H1 (cell line): ENCODE measurements at regions not wholly inside any gene's neighbourhood (a gene's known extent, or its start where the extent isn't known, plus 50 kb on each side); places are given as distances from the start of the nearest gene placed in this dataset.

Source experiments
- CTCF ChIA-PET: fragments of 300-600 bp; sonication (Branson Sonifier 250); formaldehyde crosslinking; loops from one replicate; lab custom pipeline; 2021; ENCODE audit not compliant: partially characterized antibody; lab: Charles Lee
- POLR2A ChIA-PET: fragments of 300-600 bp; sonication (Branson Sonifier 250); formaldehyde crosslinking; loops from one replicate; lab custom pipeline; 2021; ENCODE audit warnings: inconsistent platforms; ENCODE audit not compliant: partially characterized antibody; lab: Charles Lee
- DNase-seq, 2 experiments: peaks; one replicate each; pipeline versions ENCODE4 v3.0.0 to v3.0.0-alpha.2; 2010 to 2022; ENCODE audit warnings: low spot score in 2 of 2, low read depth in 1 of 2, mixed read lengths in 1 of 2
- FAIRE-seq: peaks from 2 replicates; lab custom pipeline; 2011; peaks lifted over from hg19 to GRCh38; lab: Jason Lieb, UNC
- H2AFZ ChIP-seq: 2 replicates; pipeline ENCODE4 v1.8.1; 2012; ENCODE audit warnings: low read length, inconsistent platforms
- H2AK5ac ChIP-seq: 2 replicates; pipeline ENCODE4 v1.6.1; 2013; ENCODE audit warnings: low read depth, low read length
- H2BK120ac ChIP-seq: replicated peaks from 2 replicates; pipeline ENCODE3; 2013; ENCODE audit warnings: low read depth, low read length, inconsistent platforms
- H2BK12ac ChIP-seq: 2 replicates; pipeline ENCODE4 v1.6.1; 2013; ENCODE audit warnings: low read depth, low read length
- H2BK15ac ChIP-seq: 2 replicates; pipeline ENCODE4 v1.6.1; 2013; ENCODE audit warnings: low read length
- H2BK20ac ChIP-seq: 2 replicates; pipeline ENCODE4 v1.6.1; 2013; ENCODE audit warnings: low read length
- H2BK5ac ChIP-seq: 2 replicates; pipeline ENCODE4 v1.6.1; 2013; ENCODE audit warnings: low read depth, low read length
- H3K14ac ChIP-seq: 2 replicates; pipeline ENCODE4 v1.6.1; 2013; ENCODE audit warnings: inconsistent platforms; ENCODE audit not compliant: insufficient read length
- H3K18ac ChIP-seq: 2 replicates; pipeline ENCODE4 v1.6.1; 2013; ENCODE audit warnings: low read length; ENCODE audit errors: extremely low read depth
- H3K23ac ChIP-seq: 2 replicates; pipeline ENCODE4 v1.6.1; 2013; ENCODE audit warnings: inconsistent platforms; ENCODE audit not compliant: insufficient read length
- H3K23me2 ChIP-seq: 2 replicates; pipeline ENCODE4 v1.6.1; 2013; ENCODE audit warnings: low read depth, low read length
- H3K27ac ChIP-seq: 2 replicates; pipeline ENCODE4 v1.6.1; 2011; ENCODE audit warnings: low read depth, low read length, inconsistent platforms
- H3K27me3 ChIP-seq, 4 experiments: replicated peaks in 1 of 4; 1 replicate in 1 of 4; 2 replicates in 3 of 4; pipeline versions ENCODE4 v1.6.1 to v1.8.1; 2011 to 2013; ENCODE audit warnings: low read length in 3 of 4, mild to moderate bottlenecking in 3 of 4, inconsistent platforms in 2 of 4, mixed read lengths in 2 of 4, moderate library complexity in 1 of 4; ENCODE audit not compliant: control insufficient read depth in 3 of 4, insufficient read depth in 3 of 4; ENCODE audit errors: extremely low read depth in 1 of 4
- H3K36me3 ChIP-seq, 4 experiments: 2 replicates each; pipeline versions ENCODE4 v1.6.1 to v1.8.1; 2011 to 2013; ENCODE audit warnings: mild to moderate bottlenecking in 4 of 4, low read length in 3 of 4, moderate library complexity in 2 of 4, control low read depth in 1 of 4, inconsistent platforms in 1 of 4; ENCODE audit not compliant: insufficient read depth in 4 of 4, control insufficient read depth in 2 of 4
- H3K4ac ChIP-seq: replicated peaks from 2 replicates; pipeline ENCODE3; 2013; ENCODE audit warnings: low read length, low read depth, mixed read lengths, inconsistent platforms; ENCODE audit not compliant: insufficient read length
- H3K4me1 ChIP-seq, 4 experiments: replicated peaks in 1 of 4; 1 replicate in 1 of 4; 2 replicates in 3 of 4; pipeline versions ENCODE4 v1.6.1 to v1.8.1; 2011 to 2013; ENCODE audit warnings: low read length in 3 of 4, inconsistent platforms in 2 of 4, mixed read lengths in 1 of 4; ENCODE audit not compliant: insufficient read depth in 4 of 4, control insufficient read depth in 3 of 4
- H3K4me2 ChIP-seq, 2 experiments: 2 replicates each; pipeline versions ENCODE4 v1.6.1 to v1.8.1; 2011 to 2013; ENCODE audit warnings: low read depth in 2 of 2, low read length in 2 of 2, control low read depth in 1 of 2, inconsistent platforms in 1 of 2, mild to moderate bottlenecking in 1 of 2; ENCODE audit not compliant: insufficient read depth in 1 of 2
- H3K4me3 ChIP-seq, 4 experiments: fragments of 200-600, 300-600 bp in 1 of 4; sonication (generic), shearing (Covaris generic), sonication (Bioruptor Twin) in 1 of 4; 2 replicates each; pipeline versions ENCODE4 v1.5.1 to v1.8.1; 2011 to 2016; ENCODE audit warnings: low read length in 4 of 4, low read depth in 3 of 4, control low read depth in 2 of 4, inconsistent platforms in 2 of 4, mild to moderate bottlenecking in 2 of 4, mixed read lengths in 1 of 4, moderate library complexity in 1 of 4; ENCODE audit not compliant: insufficient read depth in 2 of 4; ENCODE audit errors: extremely low read depth in 1 of 4
- H3K56ac ChIP-seq: replicated peaks from 2 replicates; pipeline ENCODE3; 2013; ENCODE audit warnings: low read depth, mild to moderate bottlenecking, mixed read lengths, low read length, inconsistent platforms; ENCODE audit not compliant: insufficient read length
- H3K79me1 ChIP-seq: 2 replicates; pipeline ENCODE4 v1.6.1; 2013; ENCODE audit warnings: low read depth, low read length, control low read depth
- H3K79me2 ChIP-seq, 2 experiments: 2 replicates each; pipeline versions ENCODE4 v1.6.1 to v1.8.1; 2012 to 2013; ENCODE audit warnings: low read length in 2 of 2, mild to moderate bottlenecking in 2 of 2, inconsistent platforms in 1 of 2; ENCODE audit not compliant: insufficient read depth in 2 of 2, control insufficient read depth in 1 of 2
- H3K9ac ChIP-seq, 4 experiments: replicated peaks in 1 of 4; 1 replicate in 1 of 4; 2 replicates in 3 of 4; pipeline versions ENCODE4 v1.6.1 to v1.8.1; 2011 to 2013; ENCODE audit warnings: low read depth in 3 of 4, low read length in 3 of 4, control low read depth in 2 of 4, mild to moderate bottlenecking in 2 of 4, moderate library complexity in 2 of 4, inconsistent platforms in 1 of 4; ENCODE audit errors: extremely low read depth in 1 of 4
- H3K9me3 ChIP-seq, 2 experiments: 2 replicates each; pipeline versions ENCODE4 v1.6.1 to v1.8.1; 2012 to 2013; ENCODE audit warnings: mild to moderate bottlenecking in 2 of 2, moderate library complexity in 2 of 2, control low read depth in 1 of 2, inconsistent platforms in 1 of 2, low read depth in 1 of 2, low read length in 1 of 2, mixed read lengths in 1 of 2; ENCODE audit not compliant: insufficient read depth in 2 of 2
- H4K20me1 ChIP-seq, 2 experiments: replicated peaks in 1 of 2; 2 replicates each; pipeline versions ENCODE3 to v1.8.1; 2011 to 2013; ENCODE audit warnings: inconsistent platforms in 2 of 2, low read length in 2 of 2, mild to moderate bottlenecking in 1 of 2; ENCODE audit not compliant: insufficient read depth in 2 of 2, control insufficient read depth in 1 of 2
- H4K5ac ChIP-seq: 2 replicates; pipeline ENCODE4 v1.6.1; 2013; ENCODE audit warnings: low read length, low read depth, mixed read lengths, inconsistent platforms; ENCODE audit not compliant: insufficient read length
- H4K8ac ChIP-seq: 2 replicates; pipeline ENCODE4 v1.8.0; 2013; ENCODE audit warnings: mild to moderate bottlenecking, moderate library complexity, low read length, inconsistent platforms; ENCODE audit not compliant: insufficient read depth; ENCODE audit errors: extremely low read depth
- H4K91ac ChIP-seq: replicated peaks from 2 replicates; pipeline ENCODE3; 2013; ENCODE audit warnings: low read length, mixed read lengths, inconsistent platforms; ENCODE audit not compliant: insufficient read length
- CREB1 ChIP-seq: IDR thresholded peaks from 2 replicates; pipeline ENCODE4 v1.6.1; 2012; ENCODE audit warnings: inconsistent platforms
- RXRA ChIP-seq: IDR thresholded peaks from 2 replicates; pipeline ENCODE4 v1.6.1; 2011; ENCODE audit warnings: low read depth, mild to moderate bottlenecking, low read length, moderate library complexity; ENCODE audit not compliant: insufficient read depth
- SAP30 ChIP-seq: fragments of 300-600 bp; sonication (generic); IDR thresholded peaks from 2 replicates; pipeline ENCODE4 v1.7.1; 2012; ENCODE audit warnings: low read length, moderate library complexity, mild to moderate bottlenecking, inconsistent platforms; ENCODE audit not compliant: insufficient read depth, insufficient replicate concordance
- WGBS, 2 experiments: shearing (Covaris generic) in 1 of 2; methylation state at CpG; one replicate each; pipeline versions ENCODE4 v1.1.6 to v1.1.7; 2013 to 2015; ENCODE audit warnings: low lambda C conversion rate in 2 of 2, mixed read lengths in 2 of 2, inconsistent platforms in 1 of 2, low coverage in 1 of 2, missing lambda C conversion rate in 1 of 2; ENCODE audit not compliant: insufficient replicate concordance in 2 of 2, insufficient coverage in 1 of 2, insufficient read length in 1 of 2; ENCODE audit errors: extremely low coverage in 1 of 2, missing lambda C conversion rate in 1 of 2; 5-methylcytosine and 5-hydroxymethylcytosine counted together

DNA sequence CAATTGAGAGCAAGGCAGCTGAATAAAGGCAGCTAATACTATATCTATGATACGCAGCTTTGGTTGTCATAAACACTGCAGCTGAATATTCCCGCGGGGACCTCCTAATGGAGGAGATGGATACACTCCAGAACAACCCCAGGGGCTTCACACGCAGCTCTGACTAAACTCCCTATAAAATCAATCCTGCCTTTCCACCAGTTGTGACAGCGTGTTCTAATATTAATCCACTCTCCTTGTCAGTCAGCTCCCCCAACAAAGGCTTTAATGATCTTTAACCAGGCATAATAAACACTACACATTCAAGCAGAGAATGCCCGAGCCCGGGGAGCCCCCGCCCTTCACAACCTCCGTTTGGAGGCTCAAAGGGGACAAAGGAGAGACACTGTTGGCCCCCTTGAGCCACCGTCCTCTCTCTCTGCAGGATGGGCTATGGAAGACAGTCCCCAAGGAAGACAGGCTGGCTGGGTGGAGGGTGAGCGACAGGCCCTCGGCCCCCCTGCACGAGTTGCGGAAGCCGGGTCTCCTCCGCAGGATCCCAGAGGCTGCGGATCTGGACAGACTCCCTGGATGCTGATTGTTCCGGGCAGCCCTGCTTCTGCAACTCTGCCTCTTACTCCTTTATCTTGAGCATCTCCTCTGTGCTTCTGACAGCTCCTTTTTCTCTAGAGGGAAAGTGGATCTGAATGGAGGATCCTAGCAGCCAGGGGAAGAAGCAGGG, 565.2 kb downstream of the BUD13 start:
- H3K23ac ChIP-seq = no peak overlapping the region
- no peaks in the 10 kb centered on the region for H3K79me2 ChIP-seq
- no peaks in the 10 kb centered on the region for H3K36me3 ChIP-seq
- FAIRE-seq = no peak
- no peak overlapping the region for H3K4ac ChIP-seq
- no peak for TF ChIP-seq CREB1
- TF ChIP-seq RXRA = no peak
- no peak for TF ChIP-seq SAP30
- H3K79me1 ChIP-seq = no peaks in the 10 kb centered on the region
- no peak overlapping the region for H2BK120ac ChIP-seq
- no peaks in the 10 kb centered on the region for H3K4me1 ChIP-seq
- no peak overlapping the region for H3K4me2 ChIP-seq
- H2BK5ac ChIP-seq = no peak overlapping the region
- no peak overlapping the region for H4K8ac ChIP-seq
- H2BK15ac ChIP-seq = no peak overlapping the region
- no peak overlapping the region for H3K56ac ChIP-seq
- no peak overlapping the region for H4K91ac ChIP-seq
- no peak overlapping the region for H2AFZ ChIP-seq
- no peak overlapping the region for H2AK5ac ChIP-seq
- H3K27ac ChIP-seq = no peak overlapping the region
- no peak overlapping the region for H2BK20ac ChIP-seq
- H3K9ac ChIP-seq = no peak overlapping the region
- H2BK12ac ChIP-seq = no peak overlapping the region
- no peak overlapping the region for H3K14ac ChIP-seq
- H3K9me3 ChIP-seq = no peaks in the 10 kb centered on the region
- no peak for DNase-seq
- H3K18ac ChIP-seq = no peak overlapping the region
- H3K27me3 ChIP-seq = no peaks in the 10 kb centered on the region
- H4K5ac ChIP-seq = no peak overlapping the region
- ChIA-PET POLR2A (no interaction called here), CTCF (interaction anchor here (0.8 to 4.6 kb wide), 12 partner anchors 9 to 434 kb away, joined by 3 to 30 read pairs (median 3); no protein-coding TSS in a partner anchor)
- no peaks in the 10 kb centered on the region for H3K23me2 ChIP-seq
- H4K20me1 ChIP-seq = peaks cover 1 to 6% of the 10 kb centered on the region in 2 experiments
- no peak overlapping the region for H3K4me3 ChIP-seq
- 86% methylated on average over 18 of the region's 18 CpGs; no CpG with 5 or more reads in 1 of the 2 experiments for WGBS, 2 experiments
